GM04503 (cell line): ENCODE measurements at regions not wholly inside any gene's neighbourhood (a gene's known extent, or its start where the extent isn't known, plus 50 kb on each side); places are given as distances from the start of the nearest gene placed in this dataset.
"Not testable (repeated sequence)": the region's sequence is repeated elsewhere in the genome, so short reads cannot be mapped to it uniquely, and the experiment has no call there.

Experiments used
- DNase-seq: peaks from one replicate; pipeline ENCODE4 v3.0.0-alpha.2; 2012; ENCODE audit warnings: low read depth

- not testable (repeated sequence) for DNase-seq
Measured at GRCh38 chr18:60062831-60063230, 163.0 kb downstream of the PMAIP1 start.

GRCh38 chr18:60062396-60062795 is 162.6 kb downstream of the PMAIP1 start:
- DNase-seq, result no peak

GRCh38 chr18:60060578-60060977 is 160.8 kb downstream of the PMAIP1 start:
- DNase-seq, result no peak

- no peak for DNase-seq
Measured at GRCh38 chr18:60060026-60060425, 160.2 kb downstream of the PMAIP1 start.

- DNase-seq, result no peak
Measured at GRCh38 chr18:60059216-60059615, 159.4 kb downstream of the PMAIP1 start.

GRCh38 chr18:60053747-60054304 is 154.0 kb downstream of the PMAIP1 start:
- DNase-seq, result peak; percentile 87

GRCh38 chr18:60050821-60051220 is 151.0 kb downstream of the PMAIP1 start:
- DNase-seq, result no peak

- DNase-seq, result no peak
Measured at GRCh38 chr18:60049172-60049571, 149.4 kb downstream of the PMAIP1 start.

- DNase-seq, result no peak
Measured at GRCh38 chr18:60047556-60047955, 147.8 kb downstream of the PMAIP1 start.

- DNase-seq, result peak; percentile 80
Measured at GRCh38 chr18:60044290-60045006, 144.7 kb downstream of the PMAIP1 start.

GRCh38 chr18:60040971-60041370 is 141.2 kb downstream of the PMAIP1 start:
- no peak for DNase-seq

- peak; percentile 37 for DNase-seq
Measured at GRCh38 chr18:60038731-60039130, 138.9 kb downstream of the PMAIP1 start.

- DNase-seq, result no peak
Measured at GRCh38 chr18:60027397-60027796, 127.6 kb downstream of the PMAIP1 start.

GRCh38 chr18:60024857-60025256 is 125.1 kb downstream of the PMAIP1 start:
- DNase-seq, result no peak

GRCh38 chr18:60024345-60024744 is 124.5 kb downstream of the PMAIP1 start:
- DNase-seq, result no peak

GRCh38 chr18:60022671-60023276 is 123.0 kb downstream of the PMAIP1 start:
- DNase-seq, result no peak

GRCh38 chr18:60021556-60021955 is 121.8 kb downstream of the PMAIP1 start:
- no peak for DNase-seq

GRCh38 chr18:60020107-60020925 is 120.5 kb downstream of the PMAIP1 start:
- peak; percentile 76 for DNase-seq

- peak; percentile 78 for DNase-seq
Measured at GRCh38 chr18:60019463-60019840, 119.7 kb downstream of the PMAIP1 start.

- DNase-seq, result no peak
Measured at GRCh38 chr18:60018618-60019462, 119.0 kb downstream of the PMAIP1 start.

- DNase-seq, result not testable (repeated sequence)
Measured at GRCh38 chr18:60018134-60018533, 118.3 kb downstream of the PMAIP1 start.

- DNase-seq, result no peak
Measured at GRCh38 chr18:60017371-60017770, 117.6 kb downstream of the PMAIP1 start.
